SK-N-SH (cell line): ENCODE measurements at regions not wholly inside any gene's neighbourhood (a gene's known extent, or its start where the extent isn't known, plus 50 kb on each side); places are given as distances from the start of the nearest gene placed in this dataset.

ENCODE experiments used
- CTCF ChIP-seq: fragments of 200-600 bp; sonication (generic); IDR thresholded peaks from 2 replicates; pipeline ENCODE4 v1.6.1; 2017; ENCODE audit warnings: antibody characterized with exemption, mild to moderate bottlenecking, moderate library complexity
- REST ChIP-seq: IDR thresholded peaks from 2 replicates; pipeline ENCODE4 v1.6.1; 2012; ENCODE audit warnings: mild to moderate bottlenecking, low read depth, low read length, moderate library complexity
- TF ChIP-seq, protein P1 (sequence below): IDR thresholded peaks from 2 replicates; pipeline ENCODE4 v1.4.0; 2012; ENCODE audit warnings: low read depth, borderline replicate concordance

GRCh38 chr2:40962026-40962425 is 510.1 kb upstream of the SLC8A1 start:
- no peak for TF ChIP-seq CTCF
- TF ChIP-seq, protein P1, sequence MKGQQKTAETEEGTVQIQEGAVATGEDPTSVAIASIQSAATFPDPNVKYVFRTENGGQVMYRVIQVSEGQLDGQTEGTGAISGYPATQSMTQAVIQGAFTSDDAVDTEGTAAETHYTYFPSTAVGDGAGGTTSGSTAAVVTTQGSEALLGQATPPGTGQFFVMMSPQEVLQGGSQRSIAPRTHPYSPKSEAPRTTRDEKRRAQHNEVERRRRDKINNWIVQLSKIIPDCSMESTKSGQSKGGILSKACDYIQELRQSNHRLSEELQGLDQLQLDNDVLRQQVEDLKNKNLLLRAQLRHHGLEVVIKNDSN = no peak
- no peak for TF ChIP-seq REST
